ENCODE measurements at regions not wholly inside any gene's neighbourhood (a gene's known extent, or its start where the extent isn't known, plus 50 kb on each side); places are given as distances from the start of the nearest gene placed in this dataset.

GRCh38 chr12:58291106-58291505 is 349.7 kb downstream of the ATP23 start:
- no peak overlapping the region for H2BK5ac ChIP-seq (ENCODE audit: low read depth, low read length, poor library complexity, severe bottlenecking)
- ChIA-PET POLR2A (ENCODE audit: unreplicated experiment) (no interaction called here), CTCF (interaction anchor here (1.0 kb wide), 1 partner anchor 9 kb away, joined by 3 read pairs; no protein-coding TSS in a partner anchor)
- H3K9me1 ChIP-seq (ENCODE audit: insufficient read depth, low read length): no peaks in the 10 kb centered on the region
- H2BK20ac ChIP-seq (ENCODE audit: low read depth, low read length): no peak overlapping the region
- no peak overlapping the region for H2AK5ac ChIP-seq (ENCODE audit: low read depth, low read length)
- no peak overlapping the region for H3K4me2 ChIP-seq (ENCODE audit: low read depth, low read length)
- H3K79me1 ChIP-seq (ENCODE audit: low read depth in 1 of 2, low read length in 2 of 2): no peaks in the 10 kb centered on the region
- BruUV-seq (replicated peaks): no TSS peak
- H3K56ac ChIP-seq (ENCODE audit: extremely low read depth, insufficient read depth, low read length): no peak overlapping the region
- no peak overlapping the region for H2BK120ac ChIP-seq (ENCODE audit: low read depth, low read length)
- no peak overlapping the region for H4K8ac ChIP-seq (ENCODE audit: low read depth in 2 of 2, low read length in 2 of 2)
- no peak overlapping the region for H3K27ac ChIP-seq (ENCODE audit: insufficient read depth, low read length)
- H3K14ac ChIP-seq (replicated peaks; ENCODE audit: low read depth, low read length): no peak overlapping the region
- no peak overlapping the region for H4K5ac ChIP-seq (ENCODE audit: low read depth, low read length)
- H4K91ac ChIP-seq (ENCODE audit: insufficient read depth, low read depth, low read length): no peak overlapping the region
- H3K4me1 ChIP-seq (ENCODE audit: control insufficient read depth, insufficient read depth, low read length): no peaks in the 10 kb centered on the region
- no peak overlapping the region for H3K4me3 ChIP-seq (ENCODE audit: insufficient read depth, low read depth, low read length)
- H4K20me1 ChIP-seq (ENCODE audit: insufficient read depth, low read length): no peaks in the 10 kb centered on the region
- H3K27me3 ChIP-seq (ENCODE audit: control insufficient read depth, insufficient read depth, low read length): no peaks in the 10 kb centered on the region
- ATAC-seq (ENCODE audit: low read depth) (no peak), DNase-seq (no peak)
- no peak overlapping the region for H2AK9ac ChIP-seq (replicated peaks; ENCODE audit: low read depth, low read length, poor library complexity)
- no CpG with 5 or more reads among the region's 1 CpG for WGBS, 2 experiments (ENCODE audit: extremely low coverage in 2 of 2, insufficient read length in 1 of 2)
- no peak overlapping the region for H3K4ac ChIP-seq (ENCODE audit: low read depth, low read length)
- H2BK15ac ChIP-seq (ENCODE audit: low read depth, low read length): no peak overlapping the region
- intact Hi-C loops (cut with micrococcal nuclease): no loop called here
- H3K9me3 ChIP-seq (ENCODE audit: control insufficient read depth, insufficient read depth, low read length): no peaks in the 10 kb centered on the region
- no peak overlapping the region; the same call in 1 of the 2 replicates for H3K18ac ChIP-seq (ENCODE audit: low read depth, low read length)
- dilution Hi-C loops (cut with HindIII; ENCODE audit: low sequenced_read_pairs, unreplicated experiment): no loop called here
- H3K9ac ChIP-seq (ENCODE audit: low read depth, low read length): no peak overlapping the region
- no peaks in the 10 kb centered on the region for H3K36me3 ChIP-seq (ENCODE audit: control insufficient read depth, insufficient read depth, low read length)
- no peak overlapping the region for H3K23ac ChIP-seq (ENCODE audit: low read depth, low read length)
- no peak overlapping the region for H2AFZ ChIP-seq (replicated peaks; ENCODE audit: low read length, poor library complexity)
- in situ Hi-C loops (cut with MboI; ENCODE audit: low sequenced_read_pairs): no loop called here
- no peak for TF ChIP-seq RFX5 (IDR thresholded peaks at IDR 0.05; ENCODE audit: low read depth, low read length)
